ENCODE measurements at regions not wholly inside any gene's neighbourhood (a gene's known extent, or its start where the extent isn't known, plus 50 kb on each side); places are given as distances from the start of the nearest gene placed in this dataset.

- Histone ChIP-seq H3K27me3 (no peaks in the 10 kb centered on the region), H3K4me3 (no peak overlapping the region), H3K9me3 (ENCODE audit: low read depth) (no peaks in the 10 kb centered on the region), H4K20me1 (ENCODE audit: low read depth) (no peaks in the 10 kb centered on the region), H3K4me1 (no peaks in the 10 kb centered on the region), H3K4me2 (no peak overlapping the region), H3K36me3 (peaks cover under 1% of the 10 kb centered on the region), H2AFZ (replicated peaks) (no peak overlapping the region), H3K9ac (no peak overlapping the region), H3K27ac (no peak overlapping the region), H3F3A (ENCODE audit: low read depth) (no peaks in the 10 kb centered on the region), H3K79me2 (ENCODE audit: low read depth) (no peaks in the 10 kb centered on the region)
- H3K36me3 Mint-ChIP-seq: no peaks in the 10 kb centered on the region
- no peaks in the 10 kb centered on the region for H3K27me3 Mint-ChIP-seq (ENCODE audit: insufficient read depth, low read depth)
- no peaks in the 10 kb centered on the region for H3K9me3 Mint-ChIP-seq
- H3K4me3 Mint-ChIP-seq: no peak overlapping the region
- H3K27ac Mint-ChIP-seq: no peak overlapping the region
- no peak for TF ChIP-seq EZH2phosphoT487 (IDR thresholded peaks at IDR 0.05)
- no peak for DNase-seq (ENCODE audit: low spot score)
- H3K4me1 Mint-ChIP-seq: no peaks in the 10 kb centered on the region
Observed at GRCh38 chr1:105558023-105558422, 1498.5 kb upstream of the PRMT6 start.

DNA sequence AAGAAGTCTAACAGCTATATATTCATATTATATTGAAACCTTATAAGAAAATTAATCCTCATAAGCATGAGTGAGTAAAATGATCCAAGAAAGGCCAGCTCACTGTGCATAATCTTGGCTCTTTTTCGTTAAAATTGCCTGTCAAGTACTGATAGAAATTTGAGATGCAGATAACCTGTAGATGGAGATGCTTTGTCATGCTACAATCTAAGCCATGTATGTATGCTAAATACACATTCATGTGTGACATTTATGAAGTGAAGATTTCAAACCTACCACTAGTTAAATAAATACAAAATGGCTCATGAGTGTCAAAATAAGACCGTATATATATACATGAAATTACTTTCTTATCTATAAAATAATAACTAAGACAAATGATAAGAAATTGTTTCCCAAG, 1491.5 kb upstream of the PRMT6 start:
- Mint-ChIP-seq H3K4me1 (no peaks in the 10 kb centered on the region), H3K4me3 (no peak overlapping the region), H3K36me3 (no peaks in the 10 kb centered on the region), H3K27ac (no peak overlapping the region), H3K27me3 (ENCODE audit: insufficient read depth, low read depth) (no peaks in the 10 kb centered on the region), H3K9me3 (no peaks in the 10 kb centered on the region)
- H3K36me3 ChIP-seq: peaks cover 5% of the 10 kb centered on the region
- no peak overlapping the region for H3K4me2 ChIP-seq
- TF ChIP-seq EZH2phosphoT487 (IDR thresholded peaks at IDR 0.05) (no peak), EZH2 (IDR thresholded peaks at IDR 0.05) (no peak)
- TF ChIP-seq, protein P1, sequence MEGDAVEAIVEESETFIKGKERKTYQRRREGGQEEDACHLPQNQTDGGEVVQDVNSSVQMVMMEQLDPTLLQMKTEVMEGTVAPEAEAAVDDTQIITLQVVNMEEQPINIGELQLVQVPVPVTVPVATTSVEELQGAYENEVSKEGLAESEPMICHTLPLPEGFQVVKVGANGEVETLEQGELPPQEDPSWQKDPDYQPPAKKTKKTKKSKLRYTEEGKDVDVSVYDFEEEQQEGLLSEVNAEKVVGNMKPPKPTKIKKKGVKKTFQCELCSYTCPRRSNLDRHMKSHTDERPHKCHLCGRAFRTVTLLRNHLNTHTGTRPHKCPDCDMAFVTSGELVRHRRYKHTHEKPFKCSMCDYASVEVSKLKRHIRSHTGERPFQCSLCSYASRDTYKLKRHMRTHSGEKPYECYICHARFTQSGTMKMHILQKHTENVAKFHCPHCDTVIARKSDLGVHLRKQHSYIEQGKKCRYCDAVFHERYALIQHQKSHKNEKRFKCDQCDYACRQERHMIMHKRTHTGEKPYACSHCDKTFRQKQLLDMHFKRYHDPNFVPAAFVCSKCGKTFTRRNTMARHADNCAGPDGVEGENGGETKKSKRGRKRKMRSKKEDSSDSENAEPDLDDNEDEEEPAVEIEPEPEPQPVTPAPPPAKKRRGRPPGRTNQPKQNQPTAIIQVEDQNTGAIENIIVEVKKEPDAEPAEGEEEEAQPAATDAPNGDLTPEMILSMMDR (IDR thresholded peaks at IDR 0.05): no peak
- no peak overlapping the region for H3K9ac ChIP-seq
- no peak for DNase-seq (ENCODE audit: low spot score)
- H3K27ac ChIP-seq: no peak overlapping the region
- H3K4me1 ChIP-seq: no peaks in the 10 kb centered on the region
- no peaks in the 10 kb centered on the region for H3K9me3 ChIP-seq (ENCODE audit: low read depth)
- H4K20me1 ChIP-seq (ENCODE audit: low read depth): no peaks in the 10 kb centered on the region
- H3K27me3 ChIP-seq: no peaks in the 10 kb centered on the region
- H3F3A ChIP-seq (ENCODE audit: low read depth): no peaks in the 10 kb centered on the region
- no peak overlapping the region for H2AFZ ChIP-seq (replicated peaks)
- no peak overlapping the region for H3K4me3 ChIP-seq
- no peaks in the 10 kb centered on the region for H3K79me2 ChIP-seq (ENCODE audit: low read depth)

DNA sequence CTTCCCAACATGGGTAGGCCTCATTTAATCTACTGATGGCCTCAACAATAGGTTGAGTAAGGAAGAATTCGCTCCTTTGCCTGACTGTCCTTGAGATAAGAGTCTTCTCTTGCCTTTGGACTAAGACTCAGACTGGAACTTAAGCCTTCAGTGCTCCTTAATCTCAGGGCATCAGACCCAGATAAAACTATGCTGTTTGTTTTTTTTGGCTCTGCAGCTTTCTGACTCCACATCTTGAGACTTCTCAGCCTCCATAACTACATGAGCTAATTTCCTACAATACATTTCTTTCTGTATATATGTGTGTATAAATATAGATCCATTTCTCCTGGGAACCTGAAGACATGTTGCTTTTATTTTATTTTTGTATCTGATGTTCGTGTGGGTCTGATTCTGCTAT, 1470.7 kb upstream of the PRMT6 start:
- H3K4me3 ChIP-seq: no peak overlapping the region

GRCh38 chr1:105591681-105592080, 1464.8 kb upstream of the PRMT6 start:
- Histone ChIP-seq H3K79me2 (ENCODE audit: low read depth) (no peaks in the 10 kb centered on the region), H3K9me3 (ENCODE audit: low read depth) (no peaks in the 10 kb centered on the region), H3K36me3 (no peaks in the 10 kb centered on the region), H3K27me3 (no peaks in the 10 kb centered on the region), H3F3A (ENCODE audit: low read depth) (no peaks in the 10 kb centered on the region), H3K4me1 (no peaks in the 10 kb centered on the region), H3K27ac (no peak overlapping the region), H3K4me3 (no peak overlapping the region), H3K4me2 (no peak overlapping the region), H4K20me1 (ENCODE audit: low read depth) (no peaks in the 10 kb centered on the region), H3K9ac (no peak overlapping the region), H2AFZ (replicated peaks) (no peak overlapping the region)
- no peak overlapping the region for H3K4me3 Mint-ChIP-seq
- no peaks in the 10 kb centered on the region for H3K9me3 Mint-ChIP-seq
- no peaks in the 10 kb centered on the region for H3K27me3 Mint-ChIP-seq (ENCODE audit: insufficient read depth, low read depth)
- H3K4me1 Mint-ChIP-seq: no peaks in the 10 kb centered on the region
- no peak overlapping the region for H3K27ac Mint-ChIP-seq
- DNase-seq (ENCODE audit: low spot score): no peak
- TF ChIP-seq, protein P1 (IDR thresholded peaks at IDR 0.05): no peak
- no peaks in the 10 kb centered on the region for H3K36me3 Mint-ChIP-seq

More for the DNA sequence above, 1470.7 kb upstream of the PRMT6 start:
- Histone ChIP-seq H3K4me1 (no peaks in the 10 kb centered on the region), H4K20me1 (ENCODE audit: low read depth) (no peaks in the 10 kb centered on the region), H3K4me2 (no peak overlapping the region), H3K79me2 (ENCODE audit: low read depth) (no peaks in the 10 kb centered on the region), H3F3A (ENCODE audit: low read depth) (no peaks in the 10 kb centered on the region), H3K9me3 (ENCODE audit: low read depth) (no peaks in the 10 kb centered on the region), H3K27ac (no peak overlapping the region), H3K36me3 (no peaks in the 10 kb centered on the region), H2AFZ (replicated peaks) (no peak overlapping the region), H3K27me3 (no peaks in the 10 kb centered on the region), H3K9ac (no peak overlapping the region)
- Mint-ChIP-seq H3K27ac (no peak overlapping the region), H3K36me3 (no peaks in the 10 kb centered on the region), H3K4me1 (no peaks in the 10 kb centered on the region), H3K9me3 (no peaks in the 10 kb centered on the region), H3K4me3 (no peak overlapping the region), H3K27me3 (ENCODE audit: insufficient read depth, low read depth) (no peaks in the 10 kb centered on the region)
- DNase-seq (ENCODE audit: low spot score): no peak
- TF ChIP-seq, protein P1 (IDR thresholded peaks at IDR 0.05): no peak
- TF ChIP-seq EZH2 (IDR thresholded peaks at IDR 0.05) (no peak), EZH2phosphoT487 (IDR thresholded peaks at IDR 0.05) (no peak)
